Esophagus squamous epithelium (tissue), 4 donors: ENCODE measurements at regions not wholly inside any gene's neighbourhood (a gene's known extent, or its start where the extent isn't known, plus 50 kb on each side); places are given as distances from the start of the nearest gene placed in this dataset.

Experiments used
- CTCF ChIP-seq, 6 experiments: fragments of 450-650 bp in 4 of 6; fragments of 200-600 bp in 2 of 6; sonication (generic) in 2 of 6; IDR thresholded peaks; one replicate each; pipeline ENCODE4 v1.5.1; 2016 to 2019; ENCODE audit warnings: antibody characterized with exemption in 6 of 6, mild to moderate bottlenecking in 4 of 6, moderate library complexity in 4 of 6
- POLR2A ChIP-seq, 4 donors: fragments of 450-650 bp; IDR thresholded peaks; one replicate each; pipeline ENCODE4 v1.6.1; 2017; ENCODE audit warnings: antibody characterized with exemption in 4 of 4, mild to moderate bottlenecking in 4 of 4, moderate library complexity in 3 of 4

- TF ChIP-seq CTCF (IDR thresholded peaks at IDR 0.05) (no peak), POLR2A (IDR thresholded peaks at IDR 0.05) (no peak)
Observed at GRCh38 chr4:144579411-144580030, 66.4 kb upstream of the HHIP start.
